WTC11 (cell line): ENCODE measurements at regions not wholly inside any gene's neighbourhood (a gene's known extent, or its start where the extent isn't known, plus 50 kb on each side); places are given as distances from the start of the nearest gene placed in this dataset.

Experiments
- ATAC-seq: fragments of 200-7000 bp; cut with Tn5 transposase; 2 replicates; pipeline ENCODE4 v1.10.0; 2021; ENCODE audit warnings: mild to moderate bottlenecking, moderate library complexity
- CTCF ChIA-PET: fragments of 300-600 bp; sonication (Branson Sonifier 250); formaldehyde crosslinking; loops from one replicate; lab custom pipeline; 2021; ENCODE audit warnings: antibody characterized with exemption; lab: Charles Lee
- POLR2A ChIA-PET: fragments of 350-600 bp; sonication (Branson Sonifier 250); formaldehyde crosslinking; loops from one replicate; lab custom pipeline; 2021; ENCODE audit warnings: antibody characterized with exemption; lab: Charles Lee
- DNase-seq: peaks from one replicate; pipeline ENCODE4 v3.0.0; 2021; ENCODE audit warnings: low spot score
- H3K27ac Mint-ChIP-seq: 2 replicates; pipeline ENCODE4 v1.8.0; 2021; ENCODE audit warnings: mixed read lengths
- H3K27me3 Mint-ChIP-seq: 2 replicates; pipeline ENCODE4 v1.8.0; 2021; ENCODE audit warnings: low read depth, mild to moderate bottlenecking, moderate library complexity, mixed read lengths
- H3K36me3 Mint-ChIP-seq: 2 replicates; pipeline ENCODE4 v1.8.0; 2021; ENCODE audit warnings: mixed read lengths
- H3K4me1 Mint-ChIP-seq: 2 replicates; pipeline ENCODE4 v1.8.0; 2022; ENCODE audit warnings: mixed read lengths
- H3K4me3 Mint-ChIP-seq: 2 replicates; pipeline ENCODE4 v1.8.0; 2021; ENCODE audit warnings: mild to moderate bottlenecking, moderate library complexity, mixed read lengths
- H3K9me3 Mint-ChIP-seq: 2 replicates; pipeline ENCODE4 v1.8.0; 2021; ENCODE audit warnings: mixed read lengths
- CREM ChIP-seq: sonication (generic); formaldehyde crosslinking; IDR thresholded peaks from 2 replicates; pipeline ENCODE4 v1.8.1; 2022; ENCODE audit warnings: mild to moderate bottlenecking, missing genetic modification reagents, moderate library complexity
- ESRRA ChIP-seq: sonication (generic); formaldehyde crosslinking; IDR thresholded peaks from 2 replicates; pipeline ENCODE4 v1.8.1; 2022; ENCODE audit warnings: mild to moderate bottlenecking, missing genetic modification reagents, borderline replicate concordance
- ETV6 ChIP-seq: sonication (generic); formaldehyde crosslinking; IDR thresholded peaks from 2 replicates; pipeline ENCODE4 v1.8.1; 2022; ENCODE audit warnings: mild to moderate bottlenecking, missing genetic modification reagents
- FOXJ3 ChIP-seq: sonication (generic); formaldehyde crosslinking; IDR thresholded peaks from 2 replicates; pipeline ENCODE4 v1.9.0; 2021; ENCODE audit warnings: missing genetic modification reagents, mild to moderate bottlenecking, borderline replicate concordance
- GRHL2 ChIP-seq: fragments of 250-450 bp; sonication (Bioruptor Pico); IDR thresholded peaks from 2 replicates; pipeline ENCODE4 v1.8.0; 2022; ENCODE audit warnings: mild to moderate bottlenecking, moderate library complexity; ENCODE audit not compliant: insufficient replicate concordance, severe bottlenecking
- NFATC4 ChIP-seq: fragments of 250-450 bp; sonication (Bioruptor Pico); IDR thresholded peaks from 2 replicates; pipeline ENCODE4 v1.9.0; 2021; ENCODE audit warnings: mild to moderate bottlenecking
- RORB ChIP-seq: fragments of 250-450 bp; sonication (Bioruptor Pico); IDR thresholded peaks from 2 replicates; pipeline ENCODE4 v1.9.0; 2021; ENCODE audit warnings: mild to moderate bottlenecking
- SMAD4 ChIP-seq: sonication (generic); formaldehyde crosslinking; IDR thresholded peaks from 2 replicates; pipeline ENCODE4 v1.8.0; 2022; ENCODE audit warnings: mild to moderate bottlenecking, missing genetic modification reagents
- ZNF121 ChIP-seq: sonication (generic); formaldehyde crosslinking; IDR thresholded peaks from 2 replicates; pipeline ENCODE4 v1.8.0; 2023; ENCODE audit warnings: missing genetic modification reagents
- ZNF232 ChIP-seq: sonication (generic); formaldehyde crosslinking; IDR thresholded peaks from 2 replicates; pipeline ENCODE4 v1.8.0; 2022; ENCODE audit warnings: mild to moderate bottlenecking, missing genetic modification reagents
- ZNF317 ChIP-seq: sonication (generic); formaldehyde crosslinking; IDR thresholded peaks from 2 replicates; pipeline ENCODE4 v1.8.1; 2023; ENCODE audit warnings: low read depth, mild to moderate bottlenecking, moderate library complexity, missing genetic modification reagents, borderline replicate concordance
- ZNF396 ChIP-seq: fragments of 250-450 bp; sonication (Bioruptor Pico); IDR thresholded peaks from 2 replicates; pipeline ENCODE4 v1.8.0; 2021; ENCODE audit warnings: mild to moderate bottlenecking, moderate library complexity, borderline replicate concordance
- TF ChIP-seq, protein P1 (sequence below): fragments of 250-450 bp; sonication (Bioruptor Pico); IDR thresholded peaks from 2 replicates; pipeline ENCODE4 v1.9.0; 2021; ENCODE audit warnings: moderate library complexity, mild to moderate bottlenecking, inconsistent platforms, borderline replicate concordance
- TF ChIP-seq, protein P2 (sequence below): sonication (generic); formaldehyde crosslinking; IDR thresholded peaks from 2 replicates; pipeline ENCODE4 v1.8.0; 2022; ENCODE audit warnings: mild to moderate bottlenecking, missing genetic modification reagents
- TF ChIP-seq, protein P3 (sequence below): sonication (generic); formaldehyde crosslinking; IDR thresholded peaks from 2 replicates; pipeline ENCODE4 v1.8.1; 2022; ENCODE audit warnings: mild to moderate bottlenecking, moderate library complexity, missing genetic modification reagents
- TF ChIP-seq, protein P4 (sequence below): sonication (generic); formaldehyde crosslinking; IDR thresholded peaks from 2 replicates; pipeline ENCODE4 v1.8.1; 2022; ENCODE audit warnings: low read depth, mild to moderate bottlenecking, moderate library complexity, missing genetic modification reagents, borderline replicate concordance
- TF ChIP-seq, protein P5 (sequence below): sonication (generic); formaldehyde crosslinking; IDR thresholded peaks from 2 replicates; pipeline ENCODE4 v1.8.0; 2022; ENCODE audit warnings: missing genetic modification reagents
- TF ChIP-seq, protein P6 (sequence below): sonication (generic); formaldehyde crosslinking; IDR thresholded peaks from 2 replicates; pipeline ENCODE4 v1.8.0; 2022; ENCODE audit warnings: mild to moderate bottlenecking, missing genetic modification reagents

DNA sequence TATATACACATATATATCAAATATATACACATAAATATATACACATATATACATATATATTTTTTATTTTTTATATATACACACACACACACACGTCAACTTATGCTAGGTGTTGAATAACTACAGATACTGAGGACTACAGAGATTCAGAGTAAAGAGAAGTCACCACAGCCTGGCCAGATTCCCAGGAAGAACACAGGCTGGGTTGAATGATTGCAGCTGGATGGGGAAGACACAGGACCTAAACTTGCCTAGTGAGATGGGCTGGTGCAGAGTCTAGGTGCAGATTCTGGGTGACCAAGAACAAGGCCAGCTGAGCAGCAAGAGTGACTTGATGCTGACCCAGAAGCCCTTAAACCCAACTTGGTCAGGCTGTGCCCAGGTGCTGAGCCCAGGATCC is 241.3 kb downstream of the KCTD12 start (continued):
- TF ChIP-seq CREM (CRISPR knock-in tag): no peak
- TF ChIP-seq ZNF317 (CRISPR knock-in tag): no peak
- no peak for TF ChIP-seq ZNF121
- TF ChIP-seq, protein P1, sequence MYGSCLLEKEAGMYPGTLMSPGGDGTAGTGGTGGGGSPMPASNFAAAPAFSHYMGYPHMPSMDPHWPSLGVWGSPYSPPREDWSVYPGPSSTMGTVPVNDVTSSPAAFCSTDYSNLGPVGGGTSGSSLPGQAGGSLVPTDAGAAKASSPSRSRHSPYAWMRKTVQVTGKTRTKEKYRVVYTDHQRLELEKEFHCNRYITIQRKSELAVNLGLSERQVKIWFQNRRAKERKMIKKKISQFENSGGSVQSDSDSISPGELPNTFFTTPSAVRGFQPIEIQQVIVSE (CRISPR knock-in tag): no peak
- TF ChIP-seq, protein P2, sequence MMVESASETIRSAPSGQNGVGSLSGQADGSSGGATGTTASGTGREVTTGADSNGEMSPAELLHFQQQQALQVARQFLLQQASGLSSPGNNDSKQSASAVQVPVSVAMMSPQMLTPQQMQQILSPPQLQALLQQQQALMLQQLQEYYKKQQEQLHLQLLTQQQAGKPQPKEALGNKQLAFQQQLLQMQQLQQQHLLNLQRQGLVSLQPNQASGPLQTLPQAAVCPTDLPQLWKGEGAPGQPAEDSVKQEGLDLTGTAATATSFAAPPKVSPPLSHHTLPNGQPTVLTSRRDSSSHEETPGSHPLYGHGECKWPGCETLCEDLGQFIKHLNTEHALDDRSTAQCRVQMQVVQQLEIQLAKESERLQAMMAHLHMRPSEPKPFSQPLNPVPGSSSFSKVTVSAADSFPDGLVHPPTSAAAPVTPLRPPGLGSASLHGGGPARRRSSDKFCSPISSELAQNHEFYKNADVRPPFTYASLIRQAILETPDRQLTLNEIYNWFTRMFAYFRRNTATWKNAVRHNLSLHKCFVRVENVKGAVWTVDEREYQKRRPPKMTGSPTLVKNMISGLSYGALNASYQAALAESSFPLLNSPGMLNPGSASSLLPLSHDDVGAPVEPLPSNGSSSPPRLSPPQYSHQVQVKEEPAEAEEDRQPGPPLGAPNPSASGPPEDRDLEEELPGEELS (CRISPR knock-in tag): no peak
- no peak for TF ChIP-seq RORB (CRISPR knock-in tag)

DNA sequence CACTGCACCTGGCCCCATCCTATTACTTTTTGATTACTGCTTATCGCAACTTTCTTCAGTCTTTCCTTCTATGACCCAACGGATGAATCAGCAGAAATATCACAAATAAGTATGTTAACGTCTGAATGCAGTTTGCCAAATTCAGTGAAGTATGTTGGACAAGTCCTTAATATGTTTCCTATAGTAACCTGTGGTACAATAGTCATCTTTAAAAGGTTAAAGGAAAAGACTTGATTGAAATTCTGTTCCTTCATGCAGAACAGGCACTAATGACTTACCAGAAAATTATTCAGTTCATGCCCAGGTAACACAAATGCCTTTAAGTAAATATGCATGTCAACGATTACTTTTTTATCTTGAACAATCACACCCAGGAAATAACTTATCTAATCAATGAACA is 242.6 kb downstream of the KCTD12 start:
- CTCF ChIA-PET: no interaction called here
- H3K27ac Mint-ChIP-seq: no peak overlapping the region
- H3K36me3 Mint-ChIP-seq: no peaks in the 10 kb centered on the region
- no peaks in the 10 kb centered on the region for H3K9me3 Mint-ChIP-seq
- POLR2A ChIA-PET: no interaction called here
- H3K27me3 Mint-ChIP-seq: no peaks in the 10 kb centered on the region
- DNase-seq (no peak), ATAC-seq (no peak)
- no peak overlapping the region for H3K4me3 Mint-ChIP-seq
- no peaks in the 10 kb centered on the region; the same call in 1 of the 2 replicates for H3K4me1 Mint-ChIP-seq
- no peak for TF ChIP-seq ZNF396 (CRISPR knock-in tag)
- TF ChIP-seq, protein P3, sequence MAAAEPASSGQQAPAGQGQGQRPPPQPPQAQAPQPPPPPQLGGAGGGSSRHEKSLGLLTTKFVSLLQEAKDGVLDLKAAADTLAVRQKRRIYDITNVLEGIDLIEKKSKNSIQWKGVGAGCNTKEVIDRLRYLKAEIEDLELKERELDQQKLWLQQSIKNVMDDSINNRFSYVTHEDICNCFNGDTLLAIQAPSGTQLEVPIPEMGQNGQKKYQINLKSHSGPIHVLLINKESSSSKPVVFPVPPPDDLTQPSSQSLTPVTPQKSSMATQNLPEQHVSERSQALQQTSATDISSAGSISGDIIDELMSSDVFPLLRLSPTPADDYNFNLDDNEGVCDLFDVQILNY (CRISPR knock-in tag): no peak
- TF ChIP-seq, protein P4, sequence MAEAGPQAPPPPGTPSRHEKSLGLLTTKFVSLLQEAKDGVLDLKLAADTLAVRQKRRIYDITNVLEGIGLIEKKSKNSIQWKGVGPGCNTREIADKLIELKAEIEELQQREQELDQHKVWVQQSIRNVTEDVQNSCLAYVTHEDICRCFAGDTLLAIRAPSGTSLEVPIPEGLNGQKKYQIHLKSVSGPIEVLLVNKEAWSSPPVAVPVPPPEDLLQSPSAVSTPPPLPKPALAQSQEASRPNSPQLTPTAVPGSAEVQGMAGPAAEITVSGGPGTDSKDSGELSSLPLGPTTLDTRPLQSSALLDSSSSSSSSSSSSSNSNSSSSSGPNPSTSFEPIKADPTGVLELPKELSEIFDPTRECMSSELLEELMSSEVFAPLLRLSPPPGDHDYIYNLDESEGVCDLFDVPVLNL (CRISPR knock-in tag): no peak
- TF ChIP-seq FOXJ3: no peak
- TF ChIP-seq, protein P5, sequence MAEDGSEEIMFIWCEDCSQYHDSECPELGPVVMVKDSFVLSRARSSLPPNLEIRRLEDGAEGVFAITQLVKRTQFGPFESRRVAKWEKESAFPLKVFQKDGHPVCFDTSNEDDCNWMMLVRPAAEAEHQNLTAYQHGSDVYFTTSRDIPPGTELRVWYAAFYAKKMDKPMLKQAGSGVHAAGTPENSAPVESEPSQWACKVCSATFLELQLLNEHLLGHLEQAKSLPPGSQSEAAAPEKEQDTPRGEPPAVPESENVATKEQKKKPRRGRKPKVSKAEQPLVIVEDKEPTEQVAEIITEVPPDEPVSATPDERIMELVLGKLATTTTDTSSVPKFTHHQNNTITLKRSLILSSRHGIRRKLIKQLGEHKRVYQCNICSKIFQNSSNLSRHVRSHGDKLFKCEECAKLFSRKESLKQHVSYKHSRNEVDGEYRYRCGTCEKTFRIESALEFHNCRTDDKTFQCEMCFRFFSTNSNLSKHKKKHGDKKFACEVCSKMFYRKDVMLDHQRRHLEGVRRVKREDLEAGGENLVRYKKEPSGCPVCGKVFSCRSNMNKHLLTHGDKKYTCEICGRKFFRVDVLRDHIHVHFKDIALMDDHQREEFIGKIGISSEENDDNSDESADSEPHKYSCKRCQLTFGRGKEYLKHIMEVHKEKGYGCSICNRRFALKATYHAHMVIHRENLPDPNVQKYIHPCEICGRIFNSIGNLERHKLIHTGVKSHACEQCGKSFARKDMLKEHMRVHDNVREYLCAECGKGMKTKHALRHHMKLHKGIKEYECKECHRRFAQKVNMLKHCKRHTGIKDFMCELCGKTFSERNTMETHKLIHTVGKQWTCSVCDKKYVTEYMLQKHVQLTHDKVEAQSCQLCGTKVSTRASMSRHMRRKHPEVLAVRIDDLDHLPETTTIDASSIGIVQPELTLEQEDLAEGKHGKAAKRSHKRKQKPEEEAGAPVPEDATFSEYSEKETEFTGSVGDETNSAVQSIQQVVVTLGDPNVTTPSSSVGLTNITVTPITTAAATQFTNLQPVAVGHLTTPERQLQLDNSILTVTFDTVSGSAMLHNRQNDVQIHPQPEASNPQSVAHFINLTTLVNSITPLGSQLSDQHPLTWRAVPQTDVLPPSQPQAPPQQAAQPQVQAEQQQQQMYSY (CRISPR knock-in tag): no peak
- TF ChIP-seq ESRRA (CRISPR knock-in tag): no peak
- no peak for TF ChIP-seq ZNF232 (CRISPR knock-in tag)
- TF ChIP-seq, protein P6, sequence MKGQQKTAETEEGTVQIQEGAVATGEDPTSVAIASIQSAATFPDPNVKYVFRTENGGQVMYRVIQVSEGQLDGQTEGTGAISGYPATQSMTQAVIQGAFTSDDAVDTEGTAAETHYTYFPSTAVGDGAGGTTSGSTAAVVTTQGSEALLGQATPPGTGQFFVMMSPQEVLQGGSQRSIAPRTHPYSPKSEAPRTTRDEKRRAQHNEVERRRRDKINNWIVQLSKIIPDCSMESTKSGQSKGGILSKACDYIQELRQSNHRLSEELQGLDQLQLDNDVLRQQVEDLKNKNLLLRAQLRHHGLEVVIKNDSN (CRISPR knock-in tag): no peak
- TF ChIP-seq NFATC4: no peak
- TF ChIP-seq, protein P1 (CRISPR knock-in tag): no peak
- no peak for TF ChIP-seq GRHL2 (CRISPR knock-in tag)
- TF ChIP-seq ETV6 (CRISPR knock-in tag): no peak
- no peak for TF ChIP-seq SMAD4 (CRISPR knock-in tag)
